ENCODE measurements at regions not wholly inside any gene's neighbourhood (a gene's known extent, or its start where the extent isn't known, plus 50 kb on each side); places are given as distances from the start of the nearest gene placed in this dataset.

DNA sequence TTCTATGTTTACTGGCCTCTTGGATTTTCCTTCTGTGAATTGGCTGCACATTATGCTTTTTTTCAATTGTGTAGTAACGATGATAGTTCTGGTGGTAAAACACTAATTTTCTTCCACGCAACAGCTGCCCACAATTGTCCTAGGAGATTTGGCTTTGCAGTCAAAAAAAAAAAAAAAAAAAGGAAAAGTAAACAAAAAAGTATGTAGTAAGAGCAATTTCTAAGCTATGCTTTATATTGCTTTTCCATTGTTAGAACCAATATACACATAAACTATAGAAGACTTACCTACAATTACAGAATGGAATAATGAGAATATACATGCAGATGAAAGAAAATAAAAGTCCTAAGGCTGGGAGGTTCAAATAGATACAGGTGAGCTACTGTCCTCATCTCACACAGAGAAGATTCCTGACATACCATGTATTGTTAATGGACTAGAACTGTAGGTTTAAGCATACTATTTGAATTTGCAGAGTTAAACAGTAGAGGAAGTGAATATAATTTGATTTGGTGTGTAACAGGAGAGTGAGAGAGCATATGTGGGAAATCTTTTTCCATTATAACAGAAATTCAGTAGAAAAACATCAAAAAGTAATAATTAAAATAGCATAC, 976.2 kb downstream of the RAB28 start:
- DNase-seq (ENCODE audit: low spot score), result no peak
- TF ChIP-seq, protein P1, sequence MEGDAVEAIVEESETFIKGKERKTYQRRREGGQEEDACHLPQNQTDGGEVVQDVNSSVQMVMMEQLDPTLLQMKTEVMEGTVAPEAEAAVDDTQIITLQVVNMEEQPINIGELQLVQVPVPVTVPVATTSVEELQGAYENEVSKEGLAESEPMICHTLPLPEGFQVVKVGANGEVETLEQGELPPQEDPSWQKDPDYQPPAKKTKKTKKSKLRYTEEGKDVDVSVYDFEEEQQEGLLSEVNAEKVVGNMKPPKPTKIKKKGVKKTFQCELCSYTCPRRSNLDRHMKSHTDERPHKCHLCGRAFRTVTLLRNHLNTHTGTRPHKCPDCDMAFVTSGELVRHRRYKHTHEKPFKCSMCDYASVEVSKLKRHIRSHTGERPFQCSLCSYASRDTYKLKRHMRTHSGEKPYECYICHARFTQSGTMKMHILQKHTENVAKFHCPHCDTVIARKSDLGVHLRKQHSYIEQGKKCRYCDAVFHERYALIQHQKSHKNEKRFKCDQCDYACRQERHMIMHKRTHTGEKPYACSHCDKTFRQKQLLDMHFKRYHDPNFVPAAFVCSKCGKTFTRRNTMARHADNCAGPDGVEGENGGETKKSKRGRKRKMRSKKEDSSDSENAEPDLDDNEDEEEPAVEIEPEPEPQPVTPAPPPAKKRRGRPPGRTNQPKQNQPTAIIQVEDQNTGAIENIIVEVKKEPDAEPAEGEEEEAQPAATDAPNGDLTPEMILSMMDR (IDR thresholded peaks at IDR 0.05; ENCODE audit: extremely low read depth, insufficient read depth, missing control alignments), result no peak

GRCh38 chr4:12500409-12500808, 983.7 kb downstream of the RAB28 start:
- DNase-seq (ENCODE audit: low spot score), result no peak
- in situ Hi-C loops (cut with MboI; ENCODE audit: low pct_unique_long_range_greater_than_20kb, low sequenced_read_pairs, unreplicated experiment), result no loop called here
- TF ChIP-seq, protein P1 (IDR thresholded peaks at IDR 0.05; ENCODE audit: extremely low read depth, insufficient read depth, missing control alignments), result no peak

More for the DNA sequence above, 976.2 kb downstream of the RAB28 start:
- in situ Hi-C loops (cut with MboI; ENCODE audit: low pct_unique_long_range_greater_than_20kb, low sequenced_read_pairs, unreplicated experiment), result no loop called here

GRCh38 chr4:12499693-12500092, 984.4 kb downstream of the RAB28 start:
- TF ChIP-seq, protein P1 (IDR thresholded peaks at IDR 0.05; ENCODE audit: extremely low read depth, insufficient read depth, missing control alignments), result no peak
- in situ Hi-C loops (cut with MboI; ENCODE audit: low pct_unique_long_range_greater_than_20kb, low sequenced_read_pairs, unreplicated experiment), result no loop called here
- no peak for DNase-seq (ENCODE audit: low spot score)

GRCh38 chr4:12495211-12495610, 988.9 kb downstream of the RAB28 start:
- in situ Hi-C loops (cut with MboI; ENCODE audit: low pct_unique_long_range_greater_than_20kb, low sequenced_read_pairs, unreplicated experiment), result no loop called here
- TF ChIP-seq, protein P1 (IDR thresholded peaks at IDR 0.05; ENCODE audit: extremely low read depth, insufficient read depth, missing control alignments), result no peak
- DNase-seq (ENCODE audit: low spot score), result no peak

DNA sequence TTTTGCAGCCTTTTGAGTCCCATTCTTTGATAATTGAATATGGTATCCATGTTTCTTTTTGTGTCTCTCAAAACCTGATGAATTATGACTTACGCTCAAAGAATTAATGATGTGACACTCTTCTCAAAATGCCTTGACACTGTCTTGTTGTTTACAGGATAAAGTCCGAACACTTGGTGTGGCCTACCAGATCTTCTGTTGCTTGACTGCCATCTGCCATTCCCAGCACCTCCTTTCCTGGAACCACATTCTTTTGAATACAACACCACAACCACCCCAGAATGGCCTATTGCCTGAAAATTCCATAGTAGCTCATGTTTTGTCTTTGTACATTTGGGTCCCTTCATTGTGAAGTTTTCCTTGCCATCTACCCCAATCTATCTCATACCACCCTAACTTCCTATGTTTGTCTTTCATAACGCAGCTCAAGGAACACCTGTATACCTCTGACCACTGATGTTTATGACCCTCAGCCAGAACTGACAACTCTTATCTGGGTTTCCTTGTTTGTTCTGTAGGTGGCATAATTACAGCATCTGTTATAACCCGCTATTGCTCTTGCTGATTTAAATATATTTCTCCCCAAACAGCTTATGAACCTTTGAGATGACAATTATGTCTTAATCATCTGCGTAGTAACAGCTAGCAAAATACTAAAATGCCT, 991.3 kb downstream of the RAB28 start:
- DNase-seq (ENCODE audit: low spot score), result no peak
- in situ Hi-C loops (cut with MboI; ENCODE audit: low pct_unique_long_range_greater_than_20kb, low sequenced_read_pairs, unreplicated experiment), result no loop called here
- TF ChIP-seq, protein P1 (IDR thresholded peaks at IDR 0.05; ENCODE audit: extremely low read depth, insufficient read depth, missing control alignments), result no peak

DNA sequence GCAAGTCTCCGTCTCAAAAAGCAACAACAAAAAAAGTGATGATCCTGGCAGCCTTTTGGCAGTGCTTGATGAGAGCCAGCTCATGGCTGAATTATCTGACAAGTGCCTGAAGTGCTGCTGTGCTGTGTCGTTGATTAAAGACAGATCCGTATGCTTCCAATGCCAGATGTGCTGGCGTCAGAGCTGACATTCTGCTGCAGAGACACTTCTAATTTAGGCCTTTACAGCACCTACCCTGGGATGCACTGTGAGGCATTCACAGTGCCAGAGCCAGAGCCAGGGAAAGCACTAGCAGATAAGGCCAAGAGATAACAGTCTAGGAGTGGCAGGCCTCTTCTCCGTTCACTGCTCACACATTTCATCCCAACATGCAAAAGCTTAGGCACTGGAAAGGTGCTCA, 995.5 kb downstream of the RAB28 start:
- no peak for DNase-seq (ENCODE audit: low spot score)
- in situ Hi-C loops (cut with MboI; ENCODE audit: low pct_unique_long_range_greater_than_20kb, low sequenced_read_pairs, unreplicated experiment), result no loop called here
- TF ChIP-seq, protein P1 (IDR thresholded peaks at IDR 0.05; ENCODE audit: extremely low read depth, insufficient read depth, missing control alignments), result no peak

Data from GM13977 (cell line).